DMS153 (cell line): ENCODE measurements at regions not wholly inside any gene's neighbourhood (a gene's known extent, or its start where the extent isn't known, plus 50 kb on each side); places are given as distances from the start of the nearest gene placed in this dataset.
"Not testable (repeated sequence)": the region's sequence is repeated elsewhere in the genome, so short reads cannot be mapped to it uniquely, and the experiment has no call there.

Experiments
- DNase-seq: peaks from one replicate; lab custom pipeline; 2025; lab: John Stamatoyannopoulos, UW

DNA sequence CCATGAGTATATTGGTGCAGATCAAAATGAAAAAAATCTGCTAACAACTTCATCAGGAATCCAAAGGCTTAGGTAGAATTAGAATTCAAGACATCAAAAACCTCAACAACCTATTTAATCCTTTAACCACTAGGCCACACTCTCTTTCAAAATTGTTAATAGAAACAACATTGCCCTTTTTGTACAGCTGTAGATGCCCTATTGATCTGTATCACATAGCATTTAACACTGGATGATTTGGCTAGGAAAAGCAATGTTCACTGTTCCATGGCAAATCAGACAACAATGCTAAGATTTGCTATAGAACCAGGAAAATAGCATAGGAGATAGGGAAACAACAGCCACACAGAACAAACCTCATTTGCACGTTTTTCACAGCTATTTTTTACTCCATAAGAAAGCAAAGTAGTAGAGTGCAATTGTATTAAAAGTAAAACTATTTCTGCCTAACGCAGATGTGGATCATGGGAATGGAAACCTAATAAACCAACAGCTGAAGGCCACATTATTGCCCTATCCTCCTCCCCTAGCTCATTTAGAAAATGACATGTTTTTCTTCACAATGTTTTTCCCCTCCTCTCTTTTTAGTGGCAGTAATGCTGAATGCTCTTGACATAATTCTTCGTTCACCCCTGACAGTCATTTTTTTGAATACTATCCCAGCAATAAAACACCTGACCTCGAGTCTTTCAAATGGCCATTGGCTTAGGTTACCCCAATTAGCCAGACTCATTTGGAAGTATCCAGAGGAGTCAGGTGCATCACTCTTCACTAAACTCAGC, 373.0 kb upstream of the CCNH start:
- no peak for DNase-seq

DNA sequence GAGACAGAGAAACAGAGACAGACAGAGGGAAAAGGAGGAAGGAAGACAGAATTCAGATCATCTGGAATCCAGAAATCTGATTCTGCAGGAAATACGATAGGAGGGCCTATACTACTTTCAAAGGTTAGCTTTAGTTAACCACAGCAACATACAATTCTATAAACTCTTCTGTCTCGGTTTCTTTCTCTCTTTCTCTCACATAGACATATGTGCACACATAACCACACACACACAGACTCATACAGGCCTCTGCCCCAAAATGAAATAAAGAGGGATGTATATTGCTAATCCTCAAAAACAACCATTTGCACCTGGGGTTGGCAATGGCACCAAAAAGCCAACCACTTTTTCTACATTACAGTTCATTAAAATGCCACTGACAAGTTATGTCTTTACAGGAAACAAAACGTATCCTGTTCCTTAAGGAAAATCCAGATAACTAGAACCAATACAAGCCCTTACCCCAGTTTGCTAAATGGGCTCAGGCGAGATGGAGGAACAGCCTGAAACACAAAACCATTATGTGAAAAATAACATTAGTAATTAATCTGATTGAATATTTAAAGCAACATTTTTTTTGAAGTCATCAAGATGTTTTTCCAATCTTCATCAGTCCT, 372.3 kb upstream of the CCNH start:
- no peak for DNase-seq

DNA sequence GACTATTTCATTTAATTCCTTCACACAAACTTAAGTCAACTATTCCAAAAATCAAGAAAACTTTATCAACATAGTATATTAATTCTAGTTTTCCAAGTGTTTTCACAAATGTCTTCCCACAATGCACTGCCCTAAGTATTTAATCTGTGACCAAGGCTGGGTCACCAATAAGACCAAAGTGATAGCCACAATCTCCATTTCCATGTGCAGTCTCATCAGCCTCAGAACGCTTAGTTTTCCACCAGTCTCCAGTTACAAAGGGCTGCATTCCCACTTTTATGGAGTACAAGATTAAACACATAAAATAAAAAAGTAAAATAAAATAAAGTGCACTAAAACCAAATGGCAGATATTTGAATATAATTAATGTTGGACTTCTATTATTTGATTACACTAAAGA, 371.6 kb upstream of the CCNH start:
- no peak for DNase-seq

DNA sequence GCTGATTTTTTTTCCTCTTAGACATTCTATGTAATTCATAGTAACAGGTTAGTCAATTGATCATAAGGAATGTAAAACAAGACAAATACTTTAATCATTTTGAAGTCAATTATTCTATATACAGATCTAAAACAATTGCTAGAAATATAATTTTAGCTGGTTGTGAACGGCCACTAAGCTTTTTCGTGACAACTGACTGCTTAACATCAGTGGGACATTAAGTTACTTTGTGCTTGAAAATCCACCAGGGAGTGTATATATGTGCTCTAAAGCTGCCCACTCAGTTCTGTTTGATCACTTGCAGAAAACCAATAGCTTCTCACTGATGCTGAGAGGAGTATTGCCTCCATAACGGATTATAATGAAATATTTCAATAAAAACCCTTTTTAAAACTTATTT, 370.2 kb upstream of the CCNH start:
- no peak for DNase-seq

GRCh38 chr5:87781976-87782375, 369.2 kb upstream of the CCNH start:
- DNase-seq = no peak

- peak; percentile 29 for DNase-seq
Observed at GRCh38 chr5:87780831-87781760, 368.4 kb upstream of the CCNH start.

DNA sequence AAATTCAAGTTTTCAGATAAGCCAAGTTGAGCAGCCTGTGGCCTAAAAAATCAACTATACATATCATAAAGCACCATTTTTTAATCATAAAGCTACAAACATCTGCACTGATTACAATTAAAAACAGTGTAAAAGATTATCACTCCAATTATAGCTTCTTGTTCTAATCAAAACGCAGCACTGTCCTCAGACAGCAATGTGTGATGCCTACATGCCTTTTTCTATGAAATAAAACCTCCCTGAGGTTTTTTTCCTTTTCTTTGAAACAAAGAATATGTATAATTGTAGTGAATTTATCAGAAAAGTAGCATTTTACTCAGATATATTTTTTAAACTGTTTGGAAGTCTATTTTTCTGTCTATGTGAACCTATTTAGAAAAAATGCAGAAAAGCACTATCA, 366.1 kb upstream of the CCNH start:
- no peak for DNase-seq

DNA sequence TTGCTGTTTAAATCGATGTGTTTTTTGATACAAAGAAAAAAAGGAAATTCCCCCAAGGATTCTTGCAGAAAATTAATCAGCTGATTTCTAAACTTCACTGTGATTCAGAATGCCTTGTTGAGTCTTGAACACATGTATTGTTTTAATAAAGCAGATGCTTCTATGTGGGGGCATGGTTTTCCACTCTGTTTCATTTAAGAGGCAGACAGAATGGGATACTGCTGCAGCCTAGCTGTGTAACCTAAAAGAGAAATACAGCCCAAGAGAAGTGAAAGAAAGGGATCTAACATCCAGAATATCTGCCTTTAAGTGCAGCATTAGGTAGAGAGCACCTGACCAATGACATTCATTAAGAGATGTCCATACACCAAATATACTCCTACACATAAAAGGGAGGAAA, 365.1 kb upstream of the CCNH start:
- DNase-seq = no peak

DNA sequence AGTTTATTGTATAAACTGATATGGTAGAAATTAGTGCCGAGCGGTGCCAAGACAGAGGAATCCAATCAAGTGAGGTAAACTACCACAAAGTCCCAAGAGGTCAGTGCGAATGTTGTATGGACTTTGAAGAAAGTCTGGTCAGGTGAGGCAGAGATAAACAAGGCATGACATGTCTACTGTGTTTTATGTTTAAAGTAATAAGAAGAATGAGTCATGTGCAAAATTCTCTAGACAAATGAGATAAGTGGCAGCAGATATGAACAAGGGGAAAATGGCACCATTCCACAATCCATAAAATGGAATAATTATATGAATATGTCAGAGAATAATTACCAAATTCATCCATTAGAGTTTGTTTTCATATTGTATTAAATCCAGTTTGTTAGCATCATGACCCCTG, 364.1 kb upstream of the CCNH start:
- DNase-seq = no peak

GRCh38 chr5:87776302-87776701, 363.6 kb upstream of the CCNH start:
- DNase-seq = not testable (repeated sequence)

- DNase-seq = no peak
Observed at GRCh38 chr5:87775228-87775627, 362.5 kb upstream of the CCNH start.

DNA sequence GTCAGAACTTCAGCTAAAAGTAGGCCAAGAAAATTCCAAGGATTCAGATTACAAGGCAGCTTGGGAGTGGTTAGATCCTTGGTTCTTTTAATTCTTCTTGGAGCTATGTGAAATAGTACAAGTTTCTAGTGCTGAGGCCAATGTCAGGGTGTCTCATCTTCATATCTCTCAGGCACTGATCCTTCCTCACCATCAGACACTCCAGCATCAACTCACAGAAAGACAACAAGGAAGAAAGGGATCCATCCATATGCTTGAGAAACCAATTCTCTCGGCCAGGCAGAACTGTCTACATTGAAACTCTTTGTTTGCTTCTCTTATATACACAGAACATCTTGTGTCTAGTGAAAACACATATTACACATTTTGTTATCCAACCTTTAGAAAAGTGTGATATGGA, 362.1 kb upstream of the CCNH start:
- DNase-seq = no peak

DNA sequence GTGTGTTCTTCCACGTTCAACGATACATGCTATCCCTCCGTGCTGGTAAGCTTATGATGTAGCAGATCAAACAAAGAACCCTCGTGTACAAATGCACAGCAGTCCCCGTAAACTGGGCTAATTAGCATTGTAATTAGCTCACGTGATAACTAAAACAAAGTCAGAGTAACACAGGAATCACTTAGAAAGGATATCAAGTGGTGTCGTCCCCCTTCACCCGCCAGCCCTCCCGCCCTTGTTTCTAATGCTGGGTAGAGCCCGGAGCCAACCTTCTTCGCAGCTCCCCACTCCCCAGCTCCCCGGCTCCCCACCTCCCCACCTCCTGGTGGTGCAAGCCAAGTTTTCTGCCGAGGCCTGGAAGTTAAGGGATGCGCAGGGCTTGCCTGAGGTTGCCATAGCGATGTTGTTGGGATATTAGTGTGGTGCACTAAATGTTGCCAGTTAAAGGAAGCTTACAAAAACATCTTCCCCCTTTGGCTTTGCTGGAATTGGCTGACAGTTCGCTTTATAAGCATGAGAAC, 357.9 kb upstream of the CCNH start:
- no peak for DNase-seq

DNA sequence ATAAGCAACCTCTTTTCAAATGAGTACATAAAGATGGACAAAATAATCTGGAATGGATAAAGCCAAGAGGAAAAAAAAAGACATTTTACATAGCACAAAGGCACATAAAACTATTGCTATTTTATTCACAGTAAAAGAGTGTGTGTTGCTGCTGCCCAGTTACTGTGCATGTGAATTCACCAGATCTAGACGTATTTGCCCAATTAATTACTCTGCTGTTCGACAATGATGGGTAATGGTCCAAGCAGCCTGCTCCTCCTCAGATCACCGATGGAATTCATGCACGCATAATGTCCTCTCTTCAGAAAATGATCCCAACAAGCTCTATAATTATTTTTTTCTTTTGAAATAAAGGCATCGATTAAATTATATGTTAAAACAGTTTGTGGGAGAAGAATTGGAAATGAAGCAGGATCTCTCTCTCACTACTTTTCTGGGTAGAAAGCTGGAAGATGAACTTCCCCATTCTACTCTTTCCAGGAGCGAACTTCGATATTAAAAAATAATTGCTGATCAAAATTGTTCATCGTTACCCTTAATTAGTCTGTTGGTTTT, 357.4 kb upstream of the CCNH start:
- DNase-seq = no peak

- DNase-seq = no peak
Observed at GRCh38 chr5:87769157-87769556, 356.4 kb upstream of the CCNH start.

DNA sequence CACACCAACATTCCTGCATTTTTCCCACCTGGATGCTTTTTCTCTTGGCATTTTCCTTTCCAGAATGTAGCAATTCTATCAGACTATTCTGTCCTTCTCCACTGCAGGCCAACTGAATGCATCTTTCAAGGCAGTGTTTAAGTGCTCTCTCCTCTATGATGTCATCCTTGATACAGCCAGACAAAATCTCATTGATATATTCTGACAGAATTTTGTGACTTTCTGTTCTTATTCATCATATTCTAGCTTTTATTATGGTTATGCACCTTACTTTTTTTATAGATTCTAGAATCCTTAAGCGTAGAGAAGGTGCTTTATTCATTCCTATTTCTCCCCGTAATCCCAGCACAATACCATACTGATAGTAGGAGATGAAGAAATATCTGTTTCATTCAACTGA, 355.5 kb upstream of the CCNH start:
- DNase-seq = no peak

DNA sequence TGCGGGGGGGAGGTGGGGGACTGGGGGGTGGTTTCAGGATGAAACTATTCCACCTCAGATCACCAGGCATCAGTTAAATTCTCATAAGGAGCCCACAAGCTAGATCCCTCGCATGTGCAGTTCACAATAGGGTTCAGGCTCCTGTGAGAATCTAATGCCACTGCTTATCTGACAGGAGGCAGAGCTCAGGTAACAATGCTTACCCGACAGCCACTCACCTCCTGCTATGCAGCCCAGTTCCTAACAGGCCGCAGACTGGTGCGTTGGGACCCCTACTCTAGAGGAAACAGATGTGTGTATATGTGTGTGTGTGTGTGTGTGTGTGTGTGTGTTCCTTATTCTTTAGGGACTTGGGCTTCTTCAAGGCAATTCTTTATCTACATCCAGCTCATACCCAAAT, 352.3 kb upstream of the CCNH start:
- DNase-seq = no peak

- no peak for DNase-seq
Observed at GRCh38 chr5:87762631-87763030, 349.9 kb upstream of the CCNH start.

DNA sequence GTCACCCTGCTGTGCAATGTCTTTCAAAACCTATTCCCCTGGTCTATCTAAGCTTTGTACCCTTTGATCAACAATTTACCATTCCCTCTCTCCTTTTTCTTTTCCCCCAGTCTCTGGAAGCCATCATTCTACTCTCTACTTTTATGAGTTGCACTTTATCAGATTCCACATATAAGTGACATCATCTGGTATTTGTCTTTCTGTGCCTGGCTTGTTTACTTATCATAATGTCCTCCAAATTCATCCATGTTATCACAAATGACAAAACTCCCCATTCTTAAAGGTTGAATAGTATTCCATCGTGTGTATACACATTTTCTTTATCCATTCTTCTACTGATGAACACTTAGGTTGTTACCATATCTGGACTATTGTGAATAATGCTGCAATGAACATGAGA, 344.2 kb upstream of the CCNH start:
- DNase-seq = no peak

GRCh38 chr5:87755360-87755759, 342.6 kb upstream of the CCNH start:
- no peak for DNase-seq

DNA sequence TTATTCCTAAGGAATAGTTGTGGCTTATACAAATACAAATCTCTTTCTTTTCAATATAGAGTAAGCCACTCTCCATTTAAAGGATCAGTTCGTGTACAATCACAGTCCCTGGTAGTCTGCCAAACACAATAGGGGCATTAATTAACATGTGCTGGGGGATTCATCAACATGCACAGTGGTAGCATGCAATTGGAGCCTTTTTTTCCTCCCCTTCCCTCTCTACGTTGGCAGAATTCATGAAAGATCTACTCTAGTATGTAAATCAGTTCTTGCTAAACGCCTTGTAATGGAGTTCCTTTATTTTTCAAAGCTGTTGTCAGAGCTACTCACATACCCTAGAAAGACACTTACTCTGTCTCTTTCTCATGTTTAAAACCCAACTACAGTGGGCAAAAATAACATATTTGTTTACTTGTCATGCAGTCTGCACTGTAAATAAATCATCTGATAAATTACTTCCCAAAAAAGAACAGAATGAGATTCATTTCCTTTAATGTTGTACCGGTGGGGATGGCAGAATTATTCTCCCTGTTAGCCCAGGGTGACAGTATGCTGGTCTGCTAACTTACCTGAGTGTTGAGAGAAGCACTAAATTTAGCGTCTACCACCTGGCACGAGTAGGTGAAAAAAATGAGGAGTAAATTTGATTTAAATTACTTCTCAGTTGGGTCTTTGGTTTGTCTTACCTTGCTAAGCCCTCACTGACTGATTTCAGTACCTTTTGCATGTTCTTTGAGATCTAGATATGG, 341.5 kb upstream of the CCNH start:
- no peak for DNase-seq

DNA sequence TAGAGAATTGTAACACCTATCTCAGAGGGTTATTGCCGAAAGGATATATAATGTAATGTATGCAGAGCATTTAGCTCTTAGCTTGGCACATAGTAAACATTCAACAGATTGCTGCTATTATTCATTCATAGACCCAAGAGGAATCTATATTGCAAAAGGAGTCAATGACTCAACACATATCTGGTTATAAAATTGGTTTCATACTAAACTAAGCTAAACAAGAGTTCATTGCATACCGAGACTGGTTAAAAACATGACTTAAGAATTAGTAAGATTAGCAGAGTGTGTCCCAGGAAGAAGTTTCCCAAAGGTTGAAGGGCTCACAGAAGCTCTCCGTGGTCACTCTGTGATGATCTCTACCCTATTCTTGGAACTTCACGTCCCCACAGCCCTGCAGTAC, 339.6 kb upstream of the CCNH start:
- no peak for DNase-seq
